ENCODE measurements at regions not wholly inside any gene's neighbourhood (a gene's known extent, or its start where the extent isn't known, plus 50 kb on each side); places are given as distances from the start of the nearest gene placed in this dataset.

GRCh38 chr10:44301781-44302355 lies 83.0 kb downstream of the CXCL12 start:
- DNase-seq (ENCODE audit: low read depth in 2 of 2), result no peak

GRCh38 chr10:44300666-44301649 lies 83.9 kb downstream of the CXCL12 start:
- DNase-seq (ENCODE audit: low read depth in 2 of 2), result no peak

GRCh38 chr10:44298713-44299112 lies 86.2 kb downstream of the CXCL12 start:
- DNase-seq (ENCODE audit: low read depth in 2 of 2), result no peak

- no peak for DNase-seq (ENCODE audit: low read depth in 2 of 2)
Observed at GRCh38 chr10:44297963-44298362, 86.9 kb downstream of the CXCL12 start.

GRCh38 chr10:44295644-44296241 lies 89.2 kb downstream of the CXCL12 start:
- DNase-seq (ENCODE audit: low read depth in 2 of 2), result no peak

- DNase-seq (ENCODE audit: low read depth in 2 of 2), result no peak
Observed at GRCh38 chr10:44294726-44295412, 90.0 kb downstream of the CXCL12 start.

GRCh38 chr10:44293842-44294241 lies 91.1 kb downstream of the CXCL12 start:
- DNase-seq (ENCODE audit: low read depth in 2 of 2), result no peak

- no peak for DNase-seq (ENCODE audit: low read depth in 2 of 2)
Observed at GRCh38 chr10:44293306-44293778, 91.6 kb downstream of the CXCL12 start.

GRCh38 chr10:44292390-44293002 lies 92.4 kb downstream of the CXCL12 start:
- no peak for DNase-seq (ENCODE audit: low read depth in 2 of 2)

GRCh38 chr10:44291091-44291490 lies 93.8 kb downstream of the CXCL12 start:
- DNase-seq (ENCODE audit: low read depth in 2 of 2), result no peak

- no peak for DNase-seq (ENCODE audit: low read depth in 2 of 2)
Observed at GRCh38 chr10:44289125-44289524, 95.8 kb downstream of the CXCL12 start.

GRCh38 chr10:44287408-44287807 lies 97.5 kb downstream of the CXCL12 start:
- DNase-seq (ENCODE audit: low read depth in 2 of 2), result no peak

GRCh38 chr10:44284198-44285084 lies 100.5 kb downstream of the CXCL12 start:
- DNase-seq (ENCODE audit: low read depth in 2 of 2), result no peak

- DNase-seq (ENCODE audit: low read depth in 2 of 2), result no peak
Observed at GRCh38 chr10:44282626-44283300, 102.1 kb downstream of the CXCL12 start.

GRCh38 chr10:44281662-44282061 lies 103.2 kb downstream of the CXCL12 start:
- no peak for DNase-seq (ENCODE audit: low read depth in 2 of 2)

GRCh38 chr10:44281089-44281613 lies 103.7 kb downstream of the CXCL12 start:
- DNase-seq (ENCODE audit: low read depth in 2 of 2), result no peak

- no peak for DNase-seq (ENCODE audit: low read depth in 2 of 2)
Observed at GRCh38 chr10:44280226-44281014, 104.5 kb downstream of the CXCL12 start.

- DNase-seq (ENCODE audit: low read depth in 2 of 2), result no peak
Observed at GRCh38 chr10:44279426-44280126, 105.3 kb downstream of the CXCL12 start.
